HEK293 (cell line): ENCODE measurements at regions not wholly inside any gene's neighbourhood (a gene's known extent, or its start where the extent isn't known, plus 50 kb on each side); places are given as distances from the start of the nearest gene placed in this dataset.

Source experiments
- SP3 ChIP-seq: fragments of 450-650 bp; formaldehyde crosslinking; IDR thresholded peaks from 2 replicates; pipeline ENCODE4 v1.5.1; 2016; ENCODE audit warnings: missing biosample characterization, missing genetic modification characterization
- ZNF514 ChIP-seq: fragments of 450-650 bp; formaldehyde crosslinking; IDR thresholded peaks from 2 replicates; pipeline ENCODE4 v1.5.1; 2016; ENCODE audit warnings: missing biosample characterization, missing genetic modification characterization
- ZNF830 ChIP-seq: fragments of 450-650 bp; IDR thresholded peaks from 2 replicates; pipeline ENCODE4 v1.5.0; 2018; ENCODE audit warnings: missing biosample characterization, missing genetic modification characterization, low read depth, mild to moderate bottlenecking, moderate library complexity
- TF ChIP-seq, protein P1 (sequence below): fragments of 450-650 bp; formaldehyde crosslinking; IDR thresholded peaks from 2 replicates; pipeline ENCODE4 v1.5.1; 2016; ENCODE audit warnings: missing biosample characterization, missing genetic modification characterization

GRCh38 chr18:62634458-62634857 lies 80.9 kb upstream of the PHLPP1 start:
- TF ChIP-seq, protein P1, sequence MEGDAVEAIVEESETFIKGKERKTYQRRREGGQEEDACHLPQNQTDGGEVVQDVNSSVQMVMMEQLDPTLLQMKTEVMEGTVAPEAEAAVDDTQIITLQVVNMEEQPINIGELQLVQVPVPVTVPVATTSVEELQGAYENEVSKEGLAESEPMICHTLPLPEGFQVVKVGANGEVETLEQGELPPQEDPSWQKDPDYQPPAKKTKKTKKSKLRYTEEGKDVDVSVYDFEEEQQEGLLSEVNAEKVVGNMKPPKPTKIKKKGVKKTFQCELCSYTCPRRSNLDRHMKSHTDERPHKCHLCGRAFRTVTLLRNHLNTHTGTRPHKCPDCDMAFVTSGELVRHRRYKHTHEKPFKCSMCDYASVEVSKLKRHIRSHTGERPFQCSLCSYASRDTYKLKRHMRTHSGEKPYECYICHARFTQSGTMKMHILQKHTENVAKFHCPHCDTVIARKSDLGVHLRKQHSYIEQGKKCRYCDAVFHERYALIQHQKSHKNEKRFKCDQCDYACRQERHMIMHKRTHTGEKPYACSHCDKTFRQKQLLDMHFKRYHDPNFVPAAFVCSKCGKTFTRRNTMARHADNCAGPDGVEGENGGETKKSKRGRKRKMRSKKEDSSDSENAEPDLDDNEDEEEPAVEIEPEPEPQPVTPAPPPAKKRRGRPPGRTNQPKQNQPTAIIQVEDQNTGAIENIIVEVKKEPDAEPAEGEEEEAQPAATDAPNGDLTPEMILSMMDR: no peak
- TF ChIP-seq ZNF514 (tag by site-specific recombination) (no peak), SP3 (tag by site-specific recombination) (no peak), ZNF830 (tag by site-specific recombination) (no peak)
